H1 (cell line): ENCODE measurements at regions not wholly inside any gene's neighbourhood (a gene's known extent, or its start where the extent isn't known, plus 50 kb on each side); places are given as distances from the start of the nearest gene placed in this dataset.

Source experiments
- BRCA1 ChIP-seq: IDR thresholded peaks from 2 replicates; pipeline ENCODE4 v1.6.1; 2012; ENCODE audit warnings: low read depth, low read length, improper control_type of control experiment
- TF ChIP-seq, protein P1 (sequence below): IDR thresholded peaks from 2 replicates; pipeline ENCODE4 v1.6.1; 2012; ENCODE audit warnings: inconsistent platforms

DNA sequence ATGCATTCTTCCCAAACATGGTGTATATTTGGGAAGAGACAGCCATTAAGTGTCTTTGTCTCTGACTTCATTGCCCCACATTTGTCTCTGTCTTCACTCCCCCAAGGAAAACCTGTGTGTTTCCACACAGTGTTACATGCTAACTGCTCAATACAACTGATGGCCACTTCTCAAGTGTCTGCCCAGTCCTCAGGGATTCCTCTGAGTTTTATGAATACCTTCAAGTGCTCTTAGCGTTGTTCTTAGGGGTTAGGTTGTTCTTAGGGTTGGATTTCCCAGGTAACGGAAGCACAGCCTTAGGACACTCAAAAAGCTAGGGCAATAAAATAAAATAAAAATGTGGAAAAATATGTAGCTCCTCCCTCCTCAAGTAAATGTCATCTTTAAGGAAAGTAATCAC, 64.7 kb upstream of the PLAC8 start (continued):
- TF ChIP-seq, protein P1, sequence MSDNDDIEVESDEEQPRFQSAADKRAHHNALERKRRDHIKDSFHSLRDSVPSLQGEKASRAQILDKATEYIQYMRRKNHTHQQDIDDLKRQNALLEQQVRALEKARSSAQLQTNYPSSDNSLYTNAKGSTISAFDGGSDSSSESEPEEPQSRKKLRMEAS, result no peak
- no peak for TF ChIP-seq BRCA1
